K562 (cell line): ENCODE measurements at regions not wholly inside any gene's neighbourhood (a gene's known extent, or its start where the extent isn't known, plus 50 kb on each side); places are given as distances from the start of the nearest gene placed in this dataset.

ENCODE experiments used
- ATAC-seq: fragments of 200-7000 bp; cut with Tn5 transposase; 3 replicates; pipeline ENCODE4 v1.9.1; 2020; ENCODE audit warnings: moderate library complexity
- BruUV-seq: library from RNA; stranded (reverse); fragments of 400-500 nt; replicated peaks from 2 replicates; lab custom pipeline; 2021; lab: Mats Ljungman, UMichigan
- CTCF ChIA-PET: fragments of 300-600 bp; formaldehyde crosslinking; extraction: SDS; loops from one replicate; lab custom pipeline; 2021; ENCODE audit warnings: low intra/inter-chr PET ratio; lab: Yijun Ruan, JAX
- POLR2A ChIA-PET: fragments of 300-600, 350-650 bp; sonication (Branson Sonifier 250); formaldehyde crosslinking; extraction: SDS; loops from one replicate; lab custom pipeline; 2021; ENCODE audit warnings: antibody characterized with exemption, inconsistent platforms; lab: Yijun Ruan, JAX
- DNase-seq, 4 experiments: peaks; one replicate each; pipeline versions ENCODE4 v3.0.0 to v3.0.0-alpha.2; 2011 to 2018; ENCODE audit warnings: low spot score in 3 of 4, mixed read lengths in 3 of 4; ENCODE audit errors: extremely low read depth in 1 of 4
- FAIRE-seq: peaks from 2 replicates; lab custom pipeline; 2011; peaks lifted over from hg19 to GRCh38; lab: Jason Lieb, UNC
- H2AFZ ChIP-seq: 2 replicates; pipeline ENCODE4 v1.6.0; 2011; ENCODE audit warnings: low read depth, low read length, control low read depth, inconsistent platforms
- H3K27ac ChIP-seq: fragments of 200-600 bp; 3 replicates; pipeline ENCODE4 v1.8.0; 2011; ENCODE audit warnings: low read depth, mild to moderate bottlenecking, control low read depth, inconsistent platforms, low read length, moderate library complexity, mixed read lengths; ENCODE audit errors: extremely low read depth
- H3K27me3 ChIP-seq, 2 experiments: fragments of 300-600 bp in 1 of 2; 2 replicates in 1 of 2; 3 replicates in 1 of 2; pipeline versions ENCODE4 v1.6.0 to v1.8.0; 2011; ENCODE audit warnings: inconsistent platforms in 2 of 2, low read length in 2 of 2, mild to moderate bottlenecking in 1 of 2, mixed read lengths in 1 of 2, moderate library complexity in 1 of 2; ENCODE audit not compliant: control insufficient read depth in 2 of 2, insufficient read depth in 2 of 2
- H3K36me3 ChIP-seq: fragments of 300-600 bp; 3 replicates; pipeline ENCODE4 v1.8.0; 2011; ENCODE audit warnings: mild to moderate bottlenecking, low read length, inconsistent platforms; ENCODE audit not compliant: control insufficient read depth, insufficient read depth
- H3K4me1 ChIP-seq, 2 experiments: fragments of 200-600 bp in 1 of 2; replicated peaks in 1 of 2; 2 replicates in 1 of 2; 3 replicates in 1 of 2; pipeline versions ENCODE4 v1.5.1 to v1.8.0; 2011; ENCODE audit warnings: inconsistent platforms in 2 of 2, low read length in 2 of 2, mild to moderate bottlenecking in 1 of 2, mixed read lengths in 1 of 2, moderate library complexity in 1 of 2; ENCODE audit not compliant: control insufficient read depth in 2 of 2, insufficient read depth in 2 of 2
- H3K4me2 ChIP-seq: 2 replicates; pipeline ENCODE4 v1.6.1; 2011; ENCODE audit warnings: low read length, control low read depth, inconsistent platforms, mixed read lengths; ENCODE audit not compliant: insufficient read depth
- H3K4me3 ChIP-seq: fragments of 200-600 bp; sonication (generic), shearing (Covaris generic); 2 replicates; pipeline ENCODE4 v1.5.1; 2016; ENCODE audit warnings: control low read depth, inconsistent platforms
- H3K79me2 ChIP-seq: fragments of 200-600 bp; 3 replicates; pipeline ENCODE4 v1.8.0; 2011; ENCODE audit warnings: low read length, inconsistent platforms; ENCODE audit not compliant: control insufficient read depth, insufficient read depth
- H3K9ac ChIP-seq, 2 experiments: 2 replicates each; pipeline versions ENCODE4 v1.6.0 to v1.6.1; 2011; ENCODE audit warnings: low read depth in 2 of 2, low read length in 2 of 2, control low read depth in 1 of 2, inconsistent platforms in 1 of 2, mild to moderate bottlenecking in 1 of 2, mixed read lengths in 1 of 2; ENCODE audit not compliant: insufficient read depth in 1 of 2
- H3K9me1 ChIP-seq: one replicate; pipeline ENCODE4 v1.6.0; 2011; ENCODE audit warnings: inconsistent platforms, mild to moderate bottlenecking, low read length, moderate library complexity; ENCODE audit not compliant: control insufficient read depth, insufficient read depth
- H3K9me3 ChIP-seq: replicated peaks from 2 replicates; pipeline ENCODE4 v1.5.1; 2011; ENCODE audit warnings: low read depth, low read length, inconsistent platforms; ENCODE audit not compliant: control insufficient read depth, insufficient read depth
- H4K20me1 ChIP-seq: replicated peaks from 2 replicates; pipeline ENCODE4 v1.6.1; 2011; ENCODE audit warnings: low read length, inconsistent platforms, mixed read lengths; ENCODE audit not compliant: control insufficient read depth, insufficient read depth
- CBFA2T3 ChIP-seq: fragments of 450-650 bp; IDR thresholded peaks from 2 replicates; pipeline ENCODE4 v1.6.1; 2017
- CHD2 ChIP-seq: IDR thresholded peaks from 2 replicates; pipeline ENCODE4 v1.6.1; 2011; ENCODE audit warnings: low read depth, low read length
- MEIS2 ChIP-seq: fragments of 450-650 bp; IDR thresholded peaks from 2 replicates; pipeline ENCODE4 v1.6.1; 2014; ENCODE audit warnings: mild to moderate bottlenecking; ENCODE audit not compliant: partially characterized antibody
- TAL1 ChIP-seq: fragments of 450-650 bp; IDR thresholded peaks from 2 replicates; pipeline ENCODE4 v1.6.1; 2016; ENCODE audit warnings: mild to moderate bottlenecking
- ZNF431 ChIP-seq: sonication (generic); formaldehyde crosslinking; IDR thresholded peaks from 2 replicates; pipeline ENCODE4 v1.8.0; 2022; ENCODE audit warnings: mild to moderate bottlenecking, missing genetic modification reagents
- WGBS: fragments of 100-300 bp; shearing (Covaris generic); methylation state at CpG from one replicate; pipeline ENCODE4 v1.1.6; 2016; ENCODE audit warnings: low coverage, mixed read lengths; ENCODE audit not compliant: insufficient coverage; ENCODE audit errors: missing lambda C conversion rate; 5-methylcytosine and 5-hydroxymethylcytosine counted together
- in situ Hi-C: fragments of 300-500 bp; cut with MboI; formaldehyde crosslinking; loops from 4 replicates; pipeline ENCODE4 v1.15.0; 2018; ENCODE audit warnings: inconsistent platforms, mixed read lengths
- intact Hi-C: fragments of 100-400 bp; cut with micrococcal nuclease; formaldehyde crosslinking; loops from 2 replicates; pipeline ENCODE4 v1.14.2; 2022
- TF ChIP-seq, protein P1 (sequence below), 2 experiments: fragments of 150-350 bp in 1 of 2; IDR thresholded peaks; 2 replicates each; pipeline ENCODE4 v1.6.1; 2012 to 2016; ENCODE audit warnings: low read depth in 2 of 2, low read length in 2 of 2, mild to moderate bottlenecking in 1 of 2, moderate library complexity in 1 of 2

GRCh38 chr1:184214128-184214527, 162.6 kb downstream of the TSEN15 start (continued):
- TF ChIP-seq ZNF431: no peak

- POLR2A ChIA-PET: interaction anchor here (0.6 kb wide), 1 partner anchor 395 kb away, joined by 4 read pairs; no protein-coding TSS in a partner anchor
- no TSS peak for BruUV-seq
Measured at GRCh38 chr1:184215274-184215925, 163.9 kb downstream of the TSEN15 start.

More at GRCh38 chr1:184215274-184215925, 163.9 kb downstream of the TSEN15 start:
- in situ Hi-C loops (no loop called here), intact Hi-C loops (no loop called here)
- TF ChIP-seq MEIS2 (peak; percentile 4), TAL1 (0 out of 2 replicates have a peak, but pooled peaks have one; percentile 4), CBFA2T3 (0 out of 2 replicates have a peak, but pooled peaks have one; percentile 3), CHD2 (no peak)
- TF ChIP-seq, protein P1, sequence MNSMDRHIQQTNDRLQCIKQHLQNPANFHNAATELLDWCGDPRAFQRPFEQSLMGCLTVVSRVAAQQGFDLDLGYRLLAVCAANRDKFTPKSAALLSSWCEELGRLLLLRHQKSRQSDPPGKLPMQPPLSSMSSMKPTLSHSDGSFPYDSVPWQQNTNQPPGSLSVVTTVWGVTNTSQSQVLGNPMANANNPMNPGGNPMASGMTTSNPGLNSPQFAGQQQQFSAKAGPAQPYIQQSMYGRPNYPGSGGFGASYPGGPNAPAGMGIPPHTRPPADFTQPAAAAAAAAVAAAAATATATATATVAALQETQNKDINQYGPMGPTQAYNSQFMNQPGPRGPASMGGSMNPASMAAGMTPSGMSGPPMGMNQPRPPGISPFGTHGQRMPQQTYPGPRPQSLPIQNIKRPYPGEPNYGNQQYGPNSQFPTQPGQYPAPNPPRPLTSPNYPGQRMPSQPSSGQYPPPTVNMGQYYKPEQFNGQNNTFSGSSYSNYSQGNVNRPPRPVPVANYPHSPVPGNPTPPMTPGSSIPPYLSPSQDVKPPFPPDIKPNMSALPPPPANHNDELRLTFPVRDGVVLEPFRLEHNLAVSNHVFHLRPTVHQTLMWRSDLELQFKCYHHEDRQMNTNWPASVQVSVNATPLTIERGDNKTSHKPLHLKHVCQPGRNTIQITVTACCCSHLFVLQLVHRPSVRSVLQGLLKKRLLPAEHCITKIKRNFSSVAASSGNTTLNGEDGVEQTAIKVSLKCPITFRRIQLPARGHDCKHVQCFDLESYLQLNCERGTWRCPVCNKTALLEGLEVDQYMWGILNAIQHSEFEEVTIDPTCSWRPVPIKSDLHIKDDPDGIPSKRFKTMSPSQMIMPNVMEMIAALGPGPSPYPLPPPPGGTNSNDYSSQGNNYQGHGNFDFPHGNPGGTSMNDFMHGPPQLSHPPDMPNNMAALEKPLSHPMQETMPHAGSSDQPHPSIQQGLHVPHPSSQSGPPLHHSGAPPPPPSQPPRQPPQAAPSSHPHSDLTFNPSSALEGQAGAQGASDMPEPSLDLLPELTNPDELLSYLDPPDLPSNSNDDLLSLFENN (IDR thresholded peaks at IDR 0.05; ENCODE audit: low read depth in 2 of 2, low read length in 2 of 2): no peak
- WGBS: 0% methylated on average over 6 of the region's 6 CpGs
- H3K27me3 ChIP-seq: peaks cover 2 to 26% of the 10 kb centered on the region in 2 experiments; a peak in 2 of 5 replicates
- ATAC-seq (no peak), DNase-seq (no peak), FAIRE-seq (no peak)
- no peak overlapping the region for H3K27ac ChIP-seq
- H3K4me3 ChIP-seq: no peak overlapping the region
- CTCF ChIA-PET: no interaction called here
- no peaks in the 10 kb centered on the region for H3K36me3 ChIP-seq
- no peak overlapping the region for H3K4me2 ChIP-seq
- H3K9me1 ChIP-seq: no peaks in the 10 kb centered on the region
- H3K9me3 ChIP-seq: no peaks in the 10 kb centered on the region
- no peaks in the 10 kb centered on the region for H3K4me1 ChIP-seq
- no peak overlapping the region for H3K9ac ChIP-seq
- H3K79me2 ChIP-seq: no peaks in the 10 kb centered on the region
- no peaks in the 10 kb centered on the region for H4K20me1 ChIP-seq
- no peak overlapping the region for H2AFZ ChIP-seq
